MM.1S (cell line): ENCODE measurements at regions not wholly inside any gene's neighbourhood (a gene's known extent, or its start where the extent isn't known, plus 50 kb on each side); places are given as distances from the start of the nearest gene placed in this dataset.

Experiments
- EZH2phosphoT487 ChIP-seq: fragments of 300-600 bp; sonication (generic); IDR thresholded peaks from 2 replicates; pipeline ENCODE4 v1.6.1; 2018; ENCODE audit warnings: antibody characterized with exemption, low read length
- TF ChIP-seq, protein P1 (sequence below): fragments of 300-600 bp; sonication (generic); IDR thresholded peaks from 2 replicates; pipeline ENCODE4 v1.5.1; 2016; ENCODE audit warnings: antibody characterized with exemption, low read length, mixed read lengths

- TF ChIP-seq, protein P1, sequence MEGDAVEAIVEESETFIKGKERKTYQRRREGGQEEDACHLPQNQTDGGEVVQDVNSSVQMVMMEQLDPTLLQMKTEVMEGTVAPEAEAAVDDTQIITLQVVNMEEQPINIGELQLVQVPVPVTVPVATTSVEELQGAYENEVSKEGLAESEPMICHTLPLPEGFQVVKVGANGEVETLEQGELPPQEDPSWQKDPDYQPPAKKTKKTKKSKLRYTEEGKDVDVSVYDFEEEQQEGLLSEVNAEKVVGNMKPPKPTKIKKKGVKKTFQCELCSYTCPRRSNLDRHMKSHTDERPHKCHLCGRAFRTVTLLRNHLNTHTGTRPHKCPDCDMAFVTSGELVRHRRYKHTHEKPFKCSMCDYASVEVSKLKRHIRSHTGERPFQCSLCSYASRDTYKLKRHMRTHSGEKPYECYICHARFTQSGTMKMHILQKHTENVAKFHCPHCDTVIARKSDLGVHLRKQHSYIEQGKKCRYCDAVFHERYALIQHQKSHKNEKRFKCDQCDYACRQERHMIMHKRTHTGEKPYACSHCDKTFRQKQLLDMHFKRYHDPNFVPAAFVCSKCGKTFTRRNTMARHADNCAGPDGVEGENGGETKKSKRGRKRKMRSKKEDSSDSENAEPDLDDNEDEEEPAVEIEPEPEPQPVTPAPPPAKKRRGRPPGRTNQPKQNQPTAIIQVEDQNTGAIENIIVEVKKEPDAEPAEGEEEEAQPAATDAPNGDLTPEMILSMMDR, result no peak
- no peak for TF ChIP-seq EZH2phosphoT487
Measured at GRCh38 chr13:109644069-109644750, 142.2 kb downstream of the IRS2 start.
